ENCODE measurements at regions not wholly inside any gene's neighbourhood (a gene's known extent, or its start where the extent isn't known, plus 50 kb on each side); places are given as distances from the start of the nearest gene placed in this dataset.

GRCh38 chr3:174440253-174440701 lies 418.9 kb upstream of the NAALADL2 start:
- no peaks in the 10 kb centered on the region for H3K36me3 ChIP-seq
- H3K27me3 ChIP-seq = peaks cover 83% of the 10 kb centered on the region
- H3K4me3 ChIP-seq (ENCODE audit: low read depth in 1 of 2, low read length in 1 of 2) = peak overlapping the region; percentile 51 to 65
- H3K4me1 ChIP-seq (ENCODE audit: control insufficient read depth in 1 of 2, insufficient read depth in 1 of 2, low read depth in 1 of 2, low read length in 1 of 2) = peaks cover 34 to 48% of the 10 kb centered on the region in 2 experiments
- TF ChIP-seq, protein P1, sequence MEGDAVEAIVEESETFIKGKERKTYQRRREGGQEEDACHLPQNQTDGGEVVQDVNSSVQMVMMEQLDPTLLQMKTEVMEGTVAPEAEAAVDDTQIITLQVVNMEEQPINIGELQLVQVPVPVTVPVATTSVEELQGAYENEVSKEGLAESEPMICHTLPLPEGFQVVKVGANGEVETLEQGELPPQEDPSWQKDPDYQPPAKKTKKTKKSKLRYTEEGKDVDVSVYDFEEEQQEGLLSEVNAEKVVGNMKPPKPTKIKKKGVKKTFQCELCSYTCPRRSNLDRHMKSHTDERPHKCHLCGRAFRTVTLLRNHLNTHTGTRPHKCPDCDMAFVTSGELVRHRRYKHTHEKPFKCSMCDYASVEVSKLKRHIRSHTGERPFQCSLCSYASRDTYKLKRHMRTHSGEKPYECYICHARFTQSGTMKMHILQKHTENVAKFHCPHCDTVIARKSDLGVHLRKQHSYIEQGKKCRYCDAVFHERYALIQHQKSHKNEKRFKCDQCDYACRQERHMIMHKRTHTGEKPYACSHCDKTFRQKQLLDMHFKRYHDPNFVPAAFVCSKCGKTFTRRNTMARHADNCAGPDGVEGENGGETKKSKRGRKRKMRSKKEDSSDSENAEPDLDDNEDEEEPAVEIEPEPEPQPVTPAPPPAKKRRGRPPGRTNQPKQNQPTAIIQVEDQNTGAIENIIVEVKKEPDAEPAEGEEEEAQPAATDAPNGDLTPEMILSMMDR (IDR thresholded peaks at IDR 0.05) = no peak
- H3K9me3 ChIP-seq = no peaks in the 10 kb centered on the region
- H3K27ac ChIP-seq = no peak overlapping the region

GRCh38 chr3:174440741-174441587 lies 418.2 kb upstream of the NAALADL2 start:
- Histone ChIP-seq H3K36me3 (no peaks in the 10 kb centered on the region), H3K4me1 (ENCODE audit: control insufficient read depth in 1 of 2, insufficient read depth in 1 of 2, low read depth in 1 of 2, low read length in 1 of 2) (peaks cover 34 to 48% of the 10 kb centered on the region in 2 experiments), H3K27ac (no peak overlapping the region), H3K9me3 (no peaks in the 10 kb centered on the region), H3K27me3 (peaks cover 76% of the 10 kb centered on the region), H3K4me3 (ENCODE audit: low read depth in 1 of 2, low read length in 1 of 2) (peak overlapping the region; percentile 51 to 65)
- TF ChIP-seq, protein P1 (IDR thresholded peaks at IDR 0.05) = no peak

DNA sequence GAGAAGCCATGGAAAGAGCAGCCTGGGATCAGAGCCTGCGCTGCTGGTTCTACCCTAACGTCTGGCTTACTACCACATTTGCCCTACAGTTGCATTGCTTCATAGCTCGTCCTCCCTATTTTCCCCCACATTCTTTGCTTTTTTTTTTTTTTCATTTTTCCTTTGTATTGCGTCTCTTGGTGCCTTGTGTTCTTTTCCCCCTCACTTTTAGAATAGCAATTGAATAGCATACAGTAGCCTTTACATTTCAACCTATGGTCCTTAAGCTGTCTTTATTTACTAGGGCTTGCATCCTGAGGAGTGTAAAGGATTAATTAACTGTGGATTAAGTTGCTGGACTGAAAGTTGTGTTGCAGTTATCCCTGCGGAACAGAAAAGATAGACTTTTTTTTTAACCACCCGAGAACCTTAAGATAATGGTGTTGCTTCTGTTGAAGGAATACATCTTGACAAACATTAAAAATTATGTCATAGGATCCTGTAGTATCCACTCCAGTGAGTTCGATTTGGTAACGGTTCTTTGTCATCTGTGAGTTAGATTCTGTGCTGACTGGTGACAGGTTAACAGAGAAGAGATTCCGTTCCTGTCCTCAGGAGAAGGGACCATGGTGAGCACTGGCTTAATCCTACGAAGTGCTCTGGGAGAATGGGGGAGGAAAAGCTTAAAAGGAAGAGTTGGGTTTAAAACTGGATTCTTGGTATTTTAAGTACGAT lies 417.4 kb upstream of the NAALADL2 start:
- H3K4me1 ChIP-seq (ENCODE audit: control insufficient read depth in 1 of 2, insufficient read depth in 1 of 2, low read depth in 1 of 2, low read length in 1 of 2) = peaks cover 34 to 44% of the 10 kb centered on the region in 2 experiments
- no peak overlapping the region for H3K27ac ChIP-seq
- TF ChIP-seq, protein P1 (IDR thresholded peaks at IDR 0.05) = no peak
- peak overlapping the region; percentile 51 to 65 for H3K4me3 ChIP-seq (ENCODE audit: low read depth in 1 of 2, low read length in 1 of 2)
- H3K27me3 ChIP-seq = peaks cover 68% of the 10 kb centered on the region
- no peaks in the 10 kb centered on the region for H3K9me3 ChIP-seq
- no peaks in the 10 kb centered on the region for H3K36me3 ChIP-seq

DNA sequence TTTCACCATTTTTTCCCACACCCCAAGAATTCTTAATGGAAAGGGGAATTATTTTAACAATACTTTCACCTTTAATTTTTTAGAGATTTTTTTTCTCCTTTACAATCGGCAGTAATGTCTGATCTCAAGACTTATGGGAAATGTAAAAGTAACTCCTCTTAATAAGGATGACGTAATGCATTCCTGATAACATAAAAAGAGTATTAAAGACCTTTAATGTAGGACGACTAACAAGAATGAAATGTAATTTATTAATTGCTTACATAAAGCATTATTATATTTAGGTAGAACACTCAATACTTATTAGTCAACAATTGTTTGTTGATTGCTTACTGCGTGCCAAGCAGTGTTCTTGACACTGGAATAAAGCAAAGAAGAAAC lies 416.8 kb upstream of the NAALADL2 start:
- H3K9me3 ChIP-seq = no peaks in the 10 kb centered on the region
- H3K27ac ChIP-seq = no peak overlapping the region
- H3K4me3 ChIP-seq (ENCODE audit: low read depth in 1 of 2, low read length in 1 of 2) = no peak overlapping the region
- H3K27me3 ChIP-seq = peaks cover 63% of the 10 kb centered on the region
- H3K4me1 ChIP-seq (ENCODE audit: control insufficient read depth in 1 of 2, insufficient read depth in 1 of 2, low read depth in 1 of 2, low read length in 1 of 2) = peaks cover 34 to 44% of the 10 kb centered on the region in 2 experiments
- H3K36me3 ChIP-seq = no peaks in the 10 kb centered on the region
- TF ChIP-seq, protein P1 (IDR thresholded peaks at IDR 0.05) = no peak

DNA sequence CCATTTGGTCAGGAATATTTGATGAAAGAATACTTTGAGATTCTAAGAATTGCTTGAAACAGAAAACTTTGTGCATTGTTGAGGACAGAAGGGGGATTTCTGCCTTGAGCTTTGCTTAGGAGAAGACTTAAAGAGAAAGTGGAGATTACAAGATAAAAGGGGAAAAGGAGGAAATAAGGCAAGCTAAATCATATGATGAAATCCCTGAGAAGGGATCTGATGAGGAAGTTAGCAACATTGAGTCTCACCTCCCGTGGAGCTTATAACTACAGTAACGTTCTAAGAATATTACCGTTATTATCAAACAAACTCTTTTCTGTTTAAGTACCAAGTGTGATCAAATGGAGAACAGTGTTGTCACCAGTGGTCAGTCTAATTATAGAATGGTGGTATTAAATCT lies 414.7 kb upstream of the NAALADL2 start:
- peaks cover 30 to 38% of the 10 kb centered on the region in 2 experiments for H3K4me1 ChIP-seq (ENCODE audit: control insufficient read depth in 1 of 2, insufficient read depth in 1 of 2, low read depth in 1 of 2, low read length in 1 of 2)
- no peak overlapping the region for H3K27ac ChIP-seq
- no peaks in the 10 kb centered on the region for H3K36me3 ChIP-seq
- H3K27me3 ChIP-seq = peaks cover 44% of the 10 kb centered on the region
- no peaks in the 10 kb centered on the region for H3K9me3 ChIP-seq
- TF ChIP-seq, protein P1 (IDR thresholded peaks at IDR 0.05) = no peak
- peak overlapping the region in 1 of 2 experiments; percentile 3 for H3K4me3 ChIP-seq (ENCODE audit: low read depth in 1 of 2, low read length in 1 of 2)

Measured in neutrophil (primary cell).